ENCODE measurements at regions not wholly inside any gene's neighbourhood (a gene's known extent, or its start where the extent isn't known, plus 50 kb on each side); places are given as distances from the start of the nearest gene placed in this dataset.

DNA sequence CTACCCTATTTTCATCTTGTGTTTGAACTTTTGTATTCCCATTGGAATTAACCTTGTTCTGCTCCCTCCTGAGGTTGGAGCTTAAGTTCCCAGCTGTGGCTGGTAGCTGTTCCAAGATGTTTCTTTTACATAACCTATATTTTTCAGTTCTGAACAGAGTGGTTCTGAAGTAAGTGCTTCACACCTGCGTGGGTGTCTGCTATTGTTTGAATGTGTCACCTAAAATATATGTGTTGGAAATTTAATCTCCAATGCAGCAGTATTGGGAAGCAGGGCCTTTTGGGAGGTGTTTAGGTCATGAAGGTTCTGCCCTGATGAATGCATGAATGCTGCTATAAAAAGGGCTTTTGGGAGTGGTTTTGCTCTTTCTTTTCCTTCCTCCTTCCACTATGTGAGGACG, 123.8 kb downstream of the LACC1 start:
- Histone ChIP-seq H2BK5ac (ENCODE audit: insufficient read length, low read length) (no peak overlapping the region), H2AFZ (ENCODE audit: low read length) (no peak overlapping the region), H2BK120ac (ENCODE audit: low read depth, low read length, poor library complexity, severe bottlenecking) (no peak overlapping the region), H3T11ph (ENCODE audit: low read length) (no peak overlapping the region), H3K4ac (ENCODE audit: low read depth, low read length) (no peak overlapping the region), H2BK15ac (ENCODE audit: low read depth, low read length) (no peak overlapping the region), H4K20me1 (ENCODE audit: control insufficient read depth, insufficient read depth, insufficient read length) (no peaks in the 10 kb centered on the region), H2BK20ac (ENCODE audit: low read depth, low read length, poor library complexity, severe bottlenecking) (no peak overlapping the region), H3K23me2 (ENCODE audit: insufficient read length, low read depth, low read length, poor library complexity, severe bottlenecking) (no peaks in the 10 kb centered on the region), H3K79me2 (ENCODE audit: insufficient read depth, low read length) (no peaks in the 10 kb centered on the region), H2AK5ac (ENCODE audit: insufficient read length, low read length) (no peak overlapping the region), H3K79me1 (ENCODE audit: insufficient read depth, low read depth, low read length, poor library complexity, severe bottlenecking) (no peaks in the 10 kb centered on the region), H3K27ac (ENCODE audit: insufficient read length, low read depth, low read length) (no peak overlapping the region), H2BK12ac (ENCODE audit: insufficient read length, low read depth, low read length) (no peak overlapping the region), H3K4me1 (ENCODE audit: insufficient read depth, low read length) (no peaks in the 10 kb centered on the region), H3K27me3 (ENCODE audit: insufficient read depth, low read length) (no peaks in the 10 kb centered on the region), H3K9ac (ENCODE audit: extremely low read depth, insufficient read length, low read length) (no peak overlapping the region), H3K4me2 (ENCODE audit: insufficient read depth, insufficient read length, low read length) (no peak overlapping the region), H3K9me3 (ENCODE audit: control insufficient read depth, low read depth, low read length) (no peaks in the 10 kb centered on the region), H3K23ac (ENCODE audit: insufficient read length, low read depth, low read length) (no peak overlapping the region), H4K8ac (replicated peaks; ENCODE audit: insufficient read length, low read depth, low read length) (no peak overlapping the region), H3K18ac (ENCODE audit: insufficient read length, low read depth, low read length) (no peak overlapping the region), H4K91ac (ENCODE audit: insufficient read length, low read depth, low read length) (no peak overlapping the region), H3K56ac (ENCODE audit: insufficient read length, low read depth, low read length) (no peak overlapping the region), H4K5ac (ENCODE audit: insufficient read length, low read depth, low read length) (no peak overlapping the region), H3K14ac (ENCODE audit: insufficient read depth, low read length) (no peak overlapping the region)
- H3K4me1 Mint-ChIP-seq = peaks cover 7 to 8% of the 10 kb centered on the region in 2 experiments
- TF ChIP-seq, protein P1, sequence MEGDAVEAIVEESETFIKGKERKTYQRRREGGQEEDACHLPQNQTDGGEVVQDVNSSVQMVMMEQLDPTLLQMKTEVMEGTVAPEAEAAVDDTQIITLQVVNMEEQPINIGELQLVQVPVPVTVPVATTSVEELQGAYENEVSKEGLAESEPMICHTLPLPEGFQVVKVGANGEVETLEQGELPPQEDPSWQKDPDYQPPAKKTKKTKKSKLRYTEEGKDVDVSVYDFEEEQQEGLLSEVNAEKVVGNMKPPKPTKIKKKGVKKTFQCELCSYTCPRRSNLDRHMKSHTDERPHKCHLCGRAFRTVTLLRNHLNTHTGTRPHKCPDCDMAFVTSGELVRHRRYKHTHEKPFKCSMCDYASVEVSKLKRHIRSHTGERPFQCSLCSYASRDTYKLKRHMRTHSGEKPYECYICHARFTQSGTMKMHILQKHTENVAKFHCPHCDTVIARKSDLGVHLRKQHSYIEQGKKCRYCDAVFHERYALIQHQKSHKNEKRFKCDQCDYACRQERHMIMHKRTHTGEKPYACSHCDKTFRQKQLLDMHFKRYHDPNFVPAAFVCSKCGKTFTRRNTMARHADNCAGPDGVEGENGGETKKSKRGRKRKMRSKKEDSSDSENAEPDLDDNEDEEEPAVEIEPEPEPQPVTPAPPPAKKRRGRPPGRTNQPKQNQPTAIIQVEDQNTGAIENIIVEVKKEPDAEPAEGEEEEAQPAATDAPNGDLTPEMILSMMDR (conservative IDR thresholded peaks at IDR 0.05) = no peak
- peaks cover 0 to 3% of the 10 kb centered on the region in 2 experiments; a peak in 1 of 5 replicates for H3K9me3 Mint-ChIP-seq
- H3K4me3 Mint-ChIP-seq = no peak overlapping the region
- H3K27me3 Mint-ChIP-seq (ENCODE audit: low read depth) = no peaks in the 10 kb centered on the region
- no peak overlapping the region for H3K27ac Mint-ChIP-seq
- DNase-seq = no peak
- H3K36me3 Mint-ChIP-seq (ENCODE audit: insufficient read depth in 1 of 3, low read depth in 3 of 3) = peaks cover 0 to 2% (median 0%) of the 10 kb centered on the region in 3 experiments; a peak in 2 of 7 replicates
- no CpG with 5 or more reads among the region's 2 CpGs for WGBS (ENCODE audit: extremely low coverage, insufficient read length, low lambda C conversion rate)

Data from H9 (cell line).